Calu3 (cell line): ENCODE measurements at regions not wholly inside any gene's neighbourhood (a gene's known extent, or its start where the extent isn't known, plus 50 kb on each side); places are given as distances from the start of the nearest gene placed in this dataset.

Experiments used
- BruUV-seq: library from RNA; stranded (reverse); fragments of 400-500 nt; replicated peaks from 2 replicates; lab custom pipeline; 2021; lab: Mats Ljungman, UMichigan
- CTCF ChIA-PET: fragments of 300-600 bp; sonication (Branson Sonifier 250); formaldehyde crosslinking; loops from one replicate; lab custom pipeline; 2022; ENCODE audit warnings: antibody characterized with exemption; lab: Charles Lee
- DNase-seq: peaks from one replicate; pipeline ENCODE4 v3.0.0; 2022
- H3K27ac Mint-ChIP-seq: one replicate; pipeline ENCODE4 v1.8.0; 2022; ENCODE audit warnings: mixed read lengths; ENCODE audit not compliant: unreplicated experiment
- H3K27me3 Mint-ChIP-seq: one replicate; pipeline ENCODE4 v1.8.0; 2022; ENCODE audit warnings: mixed read lengths; ENCODE audit not compliant: unreplicated experiment
- H3K36me3 Mint-ChIP-seq: one replicate; pipeline ENCODE4 v1.8.0; 2022; ENCODE audit warnings: mild to moderate bottlenecking, moderate library complexity, mixed read lengths; ENCODE audit not compliant: insufficient read depth, unreplicated experiment
- H3K4me1 Mint-ChIP-seq: one replicate; pipeline ENCODE4 v1.8.0; 2022; ENCODE audit warnings: mild to moderate bottlenecking, low read depth, mixed read lengths; ENCODE audit not compliant: unreplicated experiment
- H3K4me3 Mint-ChIP-seq: one replicate; pipeline ENCODE4 v1.8.0; 2022; ENCODE audit warnings: mild to moderate bottlenecking, low read depth, moderate library complexity, mixed read lengths; ENCODE audit not compliant: unreplicated experiment
- H3K9me3 Mint-ChIP-seq: one replicate; pipeline ENCODE4 v1.8.0; 2022; ENCODE audit warnings: low read depth, mixed read lengths; ENCODE audit not compliant: unreplicated experiment
- intact Hi-C: fragments of 100-400 bp; cut with micrococcal nuclease; formaldehyde crosslinking; loops from one replicate; pipeline ENCODE4 v1.10.0; 2022; ENCODE audit not compliant: unreplicated experiment
- TF ChIP-seq, protein P1 (sequence below): fragments of 200-600 bp; IDR thresholded peaks from one replicate; pipeline ENCODE4 v1.8.0; 2022; ENCODE audit warnings: antibody characterized with exemption; ENCODE audit not compliant: unreplicated experiment

DNA sequence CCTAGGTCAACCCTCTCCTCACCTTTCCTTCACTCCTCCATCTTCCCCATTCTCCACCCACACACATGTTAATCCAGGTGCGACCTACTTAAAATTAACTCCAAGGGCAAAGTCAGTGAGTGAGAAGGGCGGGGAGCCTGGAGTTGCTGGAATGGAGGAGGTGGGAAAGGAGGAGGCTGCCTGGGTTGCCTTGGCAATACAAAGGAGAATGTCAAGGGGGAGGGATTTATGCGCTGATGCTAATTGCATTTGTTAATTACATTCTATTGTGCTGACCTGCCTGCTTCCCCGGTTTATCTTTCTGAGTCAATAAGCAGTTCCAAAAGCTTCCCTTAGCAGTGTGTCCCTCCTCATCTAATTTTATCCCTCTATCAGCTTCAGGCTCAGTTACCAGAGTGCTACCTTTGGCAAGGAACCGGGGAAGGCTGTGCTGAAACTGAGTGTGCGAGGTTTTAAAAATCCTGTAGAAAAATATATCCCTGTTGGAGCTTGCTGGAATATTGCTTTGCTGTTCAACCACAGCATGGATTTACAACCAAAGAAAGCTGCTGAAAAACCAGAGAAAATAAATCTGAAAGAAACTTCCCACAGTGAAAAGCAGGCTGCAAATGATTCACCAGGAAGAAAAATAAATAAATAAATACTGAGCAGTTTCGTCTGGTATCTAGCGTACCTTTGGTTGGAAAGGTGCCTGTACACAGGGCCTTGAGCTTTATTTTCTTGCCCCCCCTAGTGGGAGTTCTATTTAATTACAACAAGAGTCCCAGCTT, 113.2 kb upstream of the DGKB start:
- CTCF ChIA-PET = interaction anchor here (0.7 to 2.5 kb wide), 17 partner anchors 8 to 1735 kb away, joined by 3 to 55 read pairs (median 4); no protein-coding TSS in a partner anchor
- Mint-ChIP-seq H3K9me3 (no peaks in the 10 kb centered on the region), H3K27ac (peak overlapping the region; percentile 27), H3K4me1 (peaks cover 17% of the 10 kb centered on the region), H3K27me3 (no peaks in the 10 kb centered on the region), H3K4me3 (peak overlapping the region; percentile 39), H3K36me3 (no peaks in the 10 kb centered on the region)
- DNase-seq = peak; percentile 76
- TF ChIP-seq, protein P1, sequence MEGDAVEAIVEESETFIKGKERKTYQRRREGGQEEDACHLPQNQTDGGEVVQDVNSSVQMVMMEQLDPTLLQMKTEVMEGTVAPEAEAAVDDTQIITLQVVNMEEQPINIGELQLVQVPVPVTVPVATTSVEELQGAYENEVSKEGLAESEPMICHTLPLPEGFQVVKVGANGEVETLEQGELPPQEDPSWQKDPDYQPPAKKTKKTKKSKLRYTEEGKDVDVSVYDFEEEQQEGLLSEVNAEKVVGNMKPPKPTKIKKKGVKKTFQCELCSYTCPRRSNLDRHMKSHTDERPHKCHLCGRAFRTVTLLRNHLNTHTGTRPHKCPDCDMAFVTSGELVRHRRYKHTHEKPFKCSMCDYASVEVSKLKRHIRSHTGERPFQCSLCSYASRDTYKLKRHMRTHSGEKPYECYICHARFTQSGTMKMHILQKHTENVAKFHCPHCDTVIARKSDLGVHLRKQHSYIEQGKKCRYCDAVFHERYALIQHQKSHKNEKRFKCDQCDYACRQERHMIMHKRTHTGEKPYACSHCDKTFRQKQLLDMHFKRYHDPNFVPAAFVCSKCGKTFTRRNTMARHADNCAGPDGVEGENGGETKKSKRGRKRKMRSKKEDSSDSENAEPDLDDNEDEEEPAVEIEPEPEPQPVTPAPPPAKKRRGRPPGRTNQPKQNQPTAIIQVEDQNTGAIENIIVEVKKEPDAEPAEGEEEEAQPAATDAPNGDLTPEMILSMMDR = peak; percentile 75
- no TSS peak for BruUV-seq
- intact Hi-C loops = loop anchor here (1.0 to 5.0 kb wide), 4 partner anchors 91 to 1733 kb away; no protein-coding TSS in a partner anchor

GRCh38 chr7:15012135-15012534, 109.6 kb upstream of the DGKB start:
- Mint-ChIP-seq H3K27me3 (no peaks in the 10 kb centered on the region), H3K4me1 (peaks cover 15% of the 10 kb centered on the region), H3K27ac (no peak overlapping the region), H3K9me3 (no peaks in the 10 kb centered on the region), H3K4me3 (no peak overlapping the region), H3K36me3 (no peaks in the 10 kb centered on the region)
- intact Hi-C loops = no loop called here
- no peak for DNase-seq
- BruUV-seq = no TSS peak
- TF ChIP-seq, protein P1 = no peak
- CTCF ChIA-PET = no interaction called here

DNA sequence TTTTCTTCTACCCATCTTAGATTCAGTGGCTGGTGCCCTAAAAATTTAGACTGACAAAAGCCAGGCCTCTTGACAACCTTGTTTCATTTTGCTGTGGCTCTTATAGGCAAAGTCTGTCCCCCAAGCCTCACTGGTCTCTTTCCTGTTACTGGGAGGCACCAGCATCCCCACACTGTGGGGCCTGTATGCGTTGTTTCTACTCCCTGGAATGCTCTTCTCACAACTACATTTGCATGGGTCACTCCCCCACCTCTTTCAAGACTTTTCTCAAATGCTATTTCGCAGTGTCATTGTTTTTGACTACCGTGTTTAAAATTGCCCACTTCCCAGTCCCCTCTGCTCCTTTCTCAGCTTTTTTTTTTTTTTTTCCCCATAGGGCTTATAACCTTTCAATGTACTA, 108.7 kb upstream of the DGKB start:
- Mint-ChIP-seq H3K36me3 (no peaks in the 10 kb centered on the region), H3K4me1 (peaks cover 8% of the 10 kb centered on the region), H3K9me3 (no peaks in the 10 kb centered on the region), H3K4me3 (no peak overlapping the region), H3K27me3 (no peaks in the 10 kb centered on the region), H3K27ac (no peak overlapping the region)
- CTCF ChIA-PET = interaction anchor here (0.6 kb wide), 1 partner anchor 243 kb away, joined by 3 read pairs; no protein-coding TSS in a partner anchor
- intact Hi-C loops = no loop called here
- no TSS peak for BruUV-seq
- DNase-seq = no peak
- TF ChIP-seq, protein P1 = no peak

GRCh38 chr7:15007507-15007906, 105.0 kb upstream of the DGKB start:
- TF ChIP-seq, protein P1 = peak; percentile 75
- CTCF ChIA-PET = interaction anchor here (0.6 to 1.3 kb wide), 3 partner anchors 9 to 959 kb away, joined by 3 to 8 read pairs (median 3); no protein-coding TSS in a partner anchor
- intact Hi-C loops = no loop called here
- H3K27ac Mint-ChIP-seq = no peak overlapping the region
- no peaks in the 10 kb centered on the region for H3K36me3 Mint-ChIP-seq
- BruUV-seq = no TSS peak
- H3K4me1 Mint-ChIP-seq = no peaks in the 10 kb centered on the region
- peak; percentile 43 for DNase-seq
- H3K9me3 Mint-ChIP-seq = no peaks in the 10 kb centered on the region
- H3K27me3 Mint-ChIP-seq = no peaks in the 10 kb centered on the region
- no peak overlapping the region for H3K4me3 Mint-ChIP-seq
